ENCODE measurements at regions not wholly inside any gene's neighbourhood (a gene's known extent, or its start where the extent isn't known, plus 50 kb on each side); places are given as distances from the start of the nearest gene placed in this dataset.

DNA sequence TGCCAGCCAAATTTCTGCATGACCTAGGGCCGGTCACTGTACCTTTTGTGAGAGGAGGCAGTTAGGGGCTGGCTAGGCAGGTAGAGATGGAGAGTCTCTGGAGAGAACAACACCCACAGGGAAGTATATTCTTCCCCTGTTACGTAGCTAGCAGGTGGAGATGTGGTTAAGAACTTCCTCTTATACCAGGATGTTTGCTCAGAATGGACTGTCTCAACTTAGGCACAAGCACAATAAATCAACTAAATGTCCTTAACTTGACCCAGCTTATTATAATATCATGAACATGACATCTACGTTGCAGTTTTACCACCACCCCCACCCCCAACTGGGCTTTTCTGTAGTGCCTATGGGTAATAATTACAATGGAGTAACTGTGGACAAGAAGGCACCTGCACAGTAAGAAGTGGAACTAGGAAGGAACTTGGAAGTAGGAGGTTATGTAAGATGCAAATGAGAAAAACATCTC lies 60.7 kb upstream of the MPEG1 start:
- Histone ChIP-seq H3K9me3 (no peaks in the 10 kb centered on the region), H3K4me3 (no peak overlapping the region), H3K36me3 (no peaks in the 10 kb centered on the region), H3K27ac (no peak overlapping the region), H3K4me1 (ENCODE audit: control insufficient read depth in 1 of 2, low read depth in 2 of 2) (no peaks in the 10 kb centered on the region), H3K27me3 (replicated peaks; ENCODE audit: insufficient read depth) (no peaks in the 10 kb centered on the region)
- TF ChIP-seq, protein P1, sequence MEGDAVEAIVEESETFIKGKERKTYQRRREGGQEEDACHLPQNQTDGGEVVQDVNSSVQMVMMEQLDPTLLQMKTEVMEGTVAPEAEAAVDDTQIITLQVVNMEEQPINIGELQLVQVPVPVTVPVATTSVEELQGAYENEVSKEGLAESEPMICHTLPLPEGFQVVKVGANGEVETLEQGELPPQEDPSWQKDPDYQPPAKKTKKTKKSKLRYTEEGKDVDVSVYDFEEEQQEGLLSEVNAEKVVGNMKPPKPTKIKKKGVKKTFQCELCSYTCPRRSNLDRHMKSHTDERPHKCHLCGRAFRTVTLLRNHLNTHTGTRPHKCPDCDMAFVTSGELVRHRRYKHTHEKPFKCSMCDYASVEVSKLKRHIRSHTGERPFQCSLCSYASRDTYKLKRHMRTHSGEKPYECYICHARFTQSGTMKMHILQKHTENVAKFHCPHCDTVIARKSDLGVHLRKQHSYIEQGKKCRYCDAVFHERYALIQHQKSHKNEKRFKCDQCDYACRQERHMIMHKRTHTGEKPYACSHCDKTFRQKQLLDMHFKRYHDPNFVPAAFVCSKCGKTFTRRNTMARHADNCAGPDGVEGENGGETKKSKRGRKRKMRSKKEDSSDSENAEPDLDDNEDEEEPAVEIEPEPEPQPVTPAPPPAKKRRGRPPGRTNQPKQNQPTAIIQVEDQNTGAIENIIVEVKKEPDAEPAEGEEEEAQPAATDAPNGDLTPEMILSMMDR (IDR thresholded peaks at IDR 0.05): no peak
- DNase-seq (ENCODE audit: low spot score): no peak
- ATAC-seq (ENCODE audit: insufficient number of reproducible peaks, low FRiP score, low read depth): no peak

DNA sequence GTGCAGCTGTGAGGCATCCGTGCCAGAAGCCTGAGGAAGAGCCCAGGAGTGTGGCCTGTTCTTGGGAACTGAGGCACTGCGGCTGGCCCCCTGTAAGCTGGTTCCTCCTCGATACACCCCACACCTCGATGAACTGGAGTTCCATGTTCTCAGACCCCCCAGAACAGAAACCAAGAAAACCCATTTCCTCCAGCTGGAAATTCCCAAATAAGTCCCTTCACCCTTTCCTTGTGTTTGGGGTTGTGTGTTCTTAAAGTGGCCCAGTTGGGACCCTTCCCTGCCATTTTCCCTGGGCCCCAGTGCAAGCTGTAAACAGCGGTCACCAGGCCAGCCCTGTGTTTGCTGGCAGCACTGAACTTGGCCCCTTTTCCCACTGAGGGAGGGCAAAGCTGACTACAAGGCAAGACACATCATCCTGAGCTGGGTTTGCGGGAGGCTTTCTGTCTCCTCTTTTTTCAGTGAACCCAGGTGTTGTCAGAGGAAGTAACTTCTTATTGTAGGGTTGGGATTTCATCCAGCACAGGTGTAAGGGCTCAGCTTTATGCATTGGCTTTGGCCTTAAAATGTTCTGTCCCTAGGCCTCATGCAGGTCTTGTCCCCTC lies 60.1 kb upstream of the MPEG1 start:
- Histone ChIP-seq H3K4me1 (ENCODE audit: control insufficient read depth in 1 of 2, low read depth in 2 of 2) (no peaks in the 10 kb centered on the region), H3K9me3 (no peaks in the 10 kb centered on the region), H3K27ac (no peak overlapping the region), H3K36me3 (no peaks in the 10 kb centered on the region), H3K27me3 (replicated peaks; ENCODE audit: insufficient read depth) (no peaks in the 10 kb centered on the region), H3K4me3 (no peak overlapping the region)
- DNase-seq (ENCODE audit: low spot score) (no peak), ATAC-seq (ENCODE audit: insufficient number of reproducible peaks, low FRiP score, low read depth) (no peak)
- TF ChIP-seq, protein P1 (IDR thresholded peaks at IDR 0.05): no peak

DNA sequence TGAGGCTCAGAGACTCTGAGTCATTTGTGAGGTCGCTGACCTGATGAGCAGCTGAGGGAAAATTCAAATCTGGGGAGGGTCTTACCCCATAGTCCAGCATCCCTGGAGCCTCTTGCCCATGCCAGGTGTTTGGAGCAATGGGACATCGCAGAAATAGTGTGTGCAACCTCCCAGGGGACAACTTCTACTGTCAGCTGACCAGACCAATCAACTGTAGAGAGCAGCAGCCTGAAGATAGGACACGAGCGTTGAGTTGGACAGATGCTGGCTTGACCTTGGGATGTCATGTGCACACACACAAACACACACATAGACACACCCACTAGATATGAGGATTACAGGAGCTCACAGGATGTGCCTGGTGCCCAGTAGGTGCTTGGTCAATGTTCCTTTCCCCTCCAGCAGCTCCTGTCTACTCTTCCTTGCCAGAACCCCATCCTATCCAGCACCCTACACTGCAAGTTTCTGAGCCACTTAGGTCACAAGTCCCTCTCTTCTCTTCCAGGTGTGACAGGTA lies 59.1 kb upstream of the MPEG1 start:
- no peaks in the 10 kb centered on the region for H3K27me3 ChIP-seq (replicated peaks; ENCODE audit: insufficient read depth)
- H3K4me3 ChIP-seq: no peak overlapping the region
- TF ChIP-seq, protein P1 (IDR thresholded peaks at IDR 0.05): no peak
- no peak for DNase-seq (ENCODE audit: low spot score)
- no peak for ATAC-seq (ENCODE audit: insufficient number of reproducible peaks, low FRiP score, low read depth)
- no peaks in the 10 kb centered on the region for H3K36me3 ChIP-seq
- H3K27ac ChIP-seq: no peak overlapping the region
- no peaks in the 10 kb centered on the region for H3K4me1 ChIP-seq (ENCODE audit: control insufficient read depth in 1 of 2, low read depth in 2 of 2)
- no peaks in the 10 kb centered on the region for H3K9me3 ChIP-seq

DNA sequence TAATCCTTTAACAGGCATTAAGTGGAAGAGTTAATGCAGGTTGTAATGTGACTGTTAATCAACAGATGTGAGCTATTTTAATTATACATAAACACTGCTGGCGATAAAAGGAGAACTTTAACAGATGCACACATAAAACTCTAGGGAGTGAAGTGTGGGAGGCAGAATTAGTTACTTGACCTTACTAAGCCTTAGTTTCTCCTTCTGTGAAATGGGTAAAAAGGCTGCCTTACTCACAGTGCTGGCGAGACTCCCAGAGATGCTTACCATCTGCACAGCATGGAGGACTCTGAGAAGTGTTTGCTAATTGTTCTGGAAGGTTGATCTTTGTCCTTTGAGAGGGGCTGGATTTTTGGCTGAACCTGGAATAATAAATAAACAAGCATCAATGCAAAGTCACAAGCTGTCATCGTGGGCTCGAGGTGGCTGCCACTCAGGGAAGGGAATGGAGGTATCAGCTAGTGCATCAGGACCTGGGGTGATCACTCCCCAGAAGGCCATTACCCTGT lies 58.6 kb upstream of the MPEG1 start:
- no peaks in the 10 kb centered on the region for H3K9me3 ChIP-seq
- no peaks in the 10 kb centered on the region for H3K36me3 ChIP-seq
- ATAC-seq (ENCODE audit: insufficient number of reproducible peaks, low FRiP score, low read depth) (no peak), DNase-seq (ENCODE audit: low spot score) (no peak)
- TF ChIP-seq, protein P1 (IDR thresholded peaks at IDR 0.05): no peak
- H3K4me1 ChIP-seq (ENCODE audit: control insufficient read depth in 1 of 2, low read depth in 2 of 2): no peaks in the 10 kb centered on the region
- no peak overlapping the region for H3K4me3 ChIP-seq
- H3K27ac ChIP-seq: no peak overlapping the region
- no peaks in the 10 kb centered on the region for H3K27me3 ChIP-seq (replicated peaks; ENCODE audit: insufficient read depth)

DNA sequence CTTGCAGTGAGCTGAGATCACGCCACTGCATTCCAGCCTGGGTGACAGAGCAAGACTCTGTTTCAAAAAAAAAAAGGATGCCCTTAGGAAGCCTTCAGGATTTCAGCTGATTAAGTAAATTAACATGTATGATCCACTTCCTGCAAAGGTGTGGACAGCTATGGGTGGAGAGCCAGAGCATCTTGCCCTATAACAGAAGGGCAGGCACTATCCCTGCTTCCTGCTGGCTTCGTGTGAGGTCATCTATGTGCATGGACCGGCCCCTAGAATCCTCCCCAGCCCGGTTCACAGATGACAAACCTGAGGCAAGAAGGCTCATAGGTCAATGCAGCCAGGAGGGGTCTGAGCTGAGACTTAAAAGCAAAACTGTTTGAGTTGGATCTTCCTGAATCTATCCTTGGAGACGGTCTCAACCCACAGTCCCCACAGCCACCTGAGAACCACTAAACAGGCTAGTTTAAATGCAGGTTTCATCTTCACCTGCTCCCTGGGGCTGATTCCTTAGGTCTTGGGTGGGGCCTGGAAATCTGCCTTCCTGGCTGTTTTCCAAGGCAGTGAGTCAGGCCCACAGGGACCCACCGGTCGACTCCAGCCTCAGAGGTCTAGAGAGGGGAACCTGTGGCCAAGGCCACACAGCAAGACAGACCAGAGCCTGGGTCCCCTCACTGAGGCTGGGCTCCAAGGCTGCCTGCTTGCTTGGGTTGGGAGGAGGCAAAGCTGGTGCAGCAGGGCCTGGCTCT lies 55.2 kb upstream of the MPEG1 start:
- no peak overlapping the region for H3K4me3 ChIP-seq
- DNase-seq (ENCODE audit: low spot score): no peak
- H3K36me3 ChIP-seq: no peaks in the 10 kb centered on the region
- no peaks in the 10 kb centered on the region for H3K4me1 ChIP-seq (ENCODE audit: control insufficient read depth in 1 of 2, low read depth in 2 of 2)
- H3K27me3 ChIP-seq (replicated peaks; ENCODE audit: insufficient read depth): no peaks in the 10 kb centered on the region
- ATAC-seq (ENCODE audit: insufficient number of reproducible peaks, low FRiP score, low read depth): no peak
- no peaks in the 10 kb centered on the region for H3K9me3 ChIP-seq
- no peak overlapping the region for H3K27ac ChIP-seq
- TF ChIP-seq, protein P1 (IDR thresholded peaks at IDR 0.05): no peak

Data from thoracic aorta (tissue), 2 donors.